ENCODE measurements at regions not wholly inside any gene's neighbourhood (a gene's known extent, or its start where the extent isn't known, plus 50 kb on each side); places are given as distances from the start of the nearest gene placed in this dataset.

DNA sequence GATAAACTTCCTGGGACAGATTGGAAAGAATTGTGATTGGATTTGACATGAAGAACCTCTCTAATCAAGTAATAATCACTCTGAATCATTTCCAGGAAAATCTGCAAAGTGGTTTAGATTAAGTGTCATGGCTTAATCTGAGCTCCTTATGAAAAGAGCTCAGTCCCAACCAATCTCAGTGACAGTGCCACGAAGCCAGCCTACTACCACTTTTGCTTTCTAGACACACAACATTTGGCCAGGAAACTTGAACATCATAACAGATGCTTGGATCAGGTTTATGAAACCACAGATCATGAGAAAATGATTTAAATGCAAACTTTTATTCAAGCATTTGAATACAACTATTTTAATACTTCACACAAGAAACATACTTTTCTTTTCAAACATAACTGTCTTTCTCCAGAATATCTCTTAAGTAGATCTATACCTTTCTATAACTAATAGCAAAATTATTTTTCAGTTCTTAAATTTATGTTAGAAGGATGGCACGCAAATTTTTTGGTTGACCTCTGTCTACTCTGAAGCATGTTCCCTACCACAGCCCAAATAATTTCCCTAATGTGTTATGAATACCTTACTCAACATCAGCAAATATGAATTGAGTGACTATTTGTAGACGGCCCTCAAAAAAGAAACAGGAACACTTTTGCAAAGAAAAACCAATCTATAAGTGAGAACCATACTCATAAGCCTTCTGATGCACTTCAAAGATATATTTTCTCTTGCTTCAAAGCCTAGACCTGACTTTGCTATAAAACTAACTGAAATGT lies 495.0 kb upstream of the ZNF385D start:
- Histone ChIP-seq H3K4me3 (ENCODE audit: low read depth, low read length) (no peak overlapping the region), H3K4me1 (ENCODE audit: insufficient read depth) (no peaks in the 10 kb centered on the region), H3K36me3 (ENCODE audit: insufficient read depth) (no peaks in the 10 kb centered on the region), H3K27ac (ENCODE audit: low read depth) (no peak overlapping the region)
- WGBS: 72% methylated on average over 3 of the region's 3 CpGs
- no peak for DNase-seq (ENCODE audit: extremely low spot score)

GRCh38 chr3:22249658-22250057 lies 498.6 kb upstream of the ZNF385D start:
- H3K4me3 ChIP-seq (ENCODE audit: low read depth, low read length): no peak overlapping the region
- H3K36me3 ChIP-seq (ENCODE audit: insufficient read depth): no peaks in the 10 kb centered on the region
- DNase-seq (ENCODE audit: extremely low spot score): no peak
- H3K4me1 ChIP-seq (ENCODE audit: insufficient read depth): no peaks in the 10 kb centered on the region
- no peak overlapping the region for H3K27ac ChIP-seq (ENCODE audit: low read depth)

GRCh38 chr3:22257252-22257651 lies 506.2 kb upstream of the ZNF385D start:
- Histone ChIP-seq H3K36me3 (ENCODE audit: insufficient read depth) (no peaks in the 10 kb centered on the region), H3K4me3 (ENCODE audit: low read depth, low read length) (no peak overlapping the region), H3K4me1 (ENCODE audit: insufficient read depth) (no peaks in the 10 kb centered on the region), H3K27ac (ENCODE audit: low read depth) (no peak overlapping the region)
- no peak for DNase-seq (ENCODE audit: extremely low spot score)
- WGBS: 80% methylated on average over 2 of the region's 2 CpGs

GRCh38 chr3:22262386-22262785 lies 511.4 kb upstream of the ZNF385D start:
- Histone ChIP-seq H3K4me1 (ENCODE audit: insufficient read depth) (no peaks in the 10 kb centered on the region), H3K4me3 (ENCODE audit: low read depth, low read length) (no peak overlapping the region), H3K27ac (ENCODE audit: low read depth) (no peak overlapping the region), H3K36me3 (ENCODE audit: insufficient read depth) (no peaks in the 10 kb centered on the region)
- WGBS: 51% methylated on average over 2 of the region's 2 CpGs
- no peak for DNase-seq (ENCODE audit: extremely low spot score)

DNA sequence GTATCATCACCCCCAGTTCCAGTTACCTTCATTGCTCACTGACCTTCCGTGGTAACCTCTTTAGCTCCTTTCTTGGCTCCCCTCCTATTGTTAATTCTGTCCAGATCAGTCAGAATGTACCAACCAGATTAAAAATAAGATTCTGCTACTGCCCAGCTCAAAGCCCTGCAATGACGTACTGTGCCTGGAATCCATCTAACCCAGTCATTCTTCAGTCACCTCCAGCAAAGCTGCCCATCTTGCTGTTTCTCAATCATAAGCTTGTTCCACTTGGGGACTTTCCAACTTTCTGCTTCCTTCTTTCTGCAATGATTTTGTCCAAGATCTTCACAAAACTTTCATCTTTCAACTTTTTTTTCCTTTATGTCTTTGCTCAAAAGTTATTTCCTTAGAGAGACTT lies 512.0 kb upstream of the ZNF385D start:
- 87% methylated on average over 2 of the region's 2 CpGs for WGBS

DNA sequence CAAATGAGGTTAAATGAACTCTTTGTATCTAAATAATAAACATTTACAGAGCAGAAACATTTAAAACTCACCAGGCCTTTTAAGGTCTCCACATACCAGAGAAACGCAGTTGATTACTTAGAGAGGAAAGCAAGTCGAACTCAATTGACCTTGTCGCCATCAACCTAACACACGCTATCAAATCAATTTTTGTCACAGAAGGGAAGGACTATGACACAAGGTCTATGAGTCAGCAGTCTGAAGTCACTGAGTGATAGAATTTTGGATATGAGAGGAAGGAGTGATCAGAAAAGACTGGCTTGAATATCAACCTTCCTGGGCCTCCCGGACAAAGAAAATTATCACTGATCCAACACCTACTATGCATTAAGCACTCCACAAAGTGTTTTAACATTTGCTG lies 514.4 kb upstream of the ZNF385D start:
- no peak overlapping the region for H3K27ac ChIP-seq (ENCODE audit: low read depth)
- no peak for DNase-seq (ENCODE audit: extremely low spot score)
- H3K4me1 ChIP-seq (ENCODE audit: insufficient read depth): no peaks in the 10 kb centered on the region
- H3K4me3 ChIP-seq (ENCODE audit: low read depth, low read length): no peak overlapping the region
- WGBS: 87% methylated on average over 5 of the region's 5 CpGs
- H3K36me3 ChIP-seq (ENCODE audit: insufficient read depth): no peaks in the 10 kb centered on the region

More for the DNA sequence above, 512.0 kb upstream of the ZNF385D start:
- Histone ChIP-seq H3K4me1 (ENCODE audit: insufficient read depth) (no peaks in the 10 kb centered on the region), H3K27ac (ENCODE audit: low read depth) (no peak overlapping the region), H3K36me3 (ENCODE audit: insufficient read depth) (no peaks in the 10 kb centered on the region), H3K4me3 (ENCODE audit: low read depth, low read length) (no peak overlapping the region)
- DNase-seq (ENCODE audit: extremely low spot score): no peak

DNA sequence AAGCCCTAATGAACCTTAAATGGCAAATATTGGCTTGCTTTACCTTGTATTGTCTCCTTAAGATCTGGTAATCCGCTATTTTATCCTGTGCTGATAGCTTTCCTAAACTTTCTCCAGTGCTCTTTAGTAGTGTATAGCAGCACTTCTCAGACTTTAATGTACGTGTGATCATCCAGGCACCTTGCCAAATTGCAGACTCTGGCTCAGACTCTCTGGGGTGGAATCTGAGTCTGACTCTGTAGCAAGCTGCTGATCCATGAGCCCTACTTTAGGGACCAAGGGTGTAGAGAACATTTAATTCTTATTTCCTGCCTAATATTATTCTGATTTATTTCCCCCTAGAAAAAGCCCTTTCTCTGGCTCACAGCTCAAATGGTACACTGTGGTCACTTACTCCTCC lies 518.8 kb upstream of the ZNF385D start:
- H3K27ac ChIP-seq (ENCODE audit: low read depth): no peak overlapping the region
- H3K36me3 ChIP-seq (ENCODE audit: insufficient read depth): no peaks in the 10 kb centered on the region
- no peak overlapping the region for H3K4me3 ChIP-seq (ENCODE audit: low read depth, low read length)
- WGBS: 32% methylated on average over 2 of the region's 2 CpGs
- H3K4me1 ChIP-seq (ENCODE audit: insufficient read depth): no peaks in the 10 kb centered on the region
- peak; percentile 13 for DNase-seq (ENCODE audit: extremely low spot score)

DNA sequence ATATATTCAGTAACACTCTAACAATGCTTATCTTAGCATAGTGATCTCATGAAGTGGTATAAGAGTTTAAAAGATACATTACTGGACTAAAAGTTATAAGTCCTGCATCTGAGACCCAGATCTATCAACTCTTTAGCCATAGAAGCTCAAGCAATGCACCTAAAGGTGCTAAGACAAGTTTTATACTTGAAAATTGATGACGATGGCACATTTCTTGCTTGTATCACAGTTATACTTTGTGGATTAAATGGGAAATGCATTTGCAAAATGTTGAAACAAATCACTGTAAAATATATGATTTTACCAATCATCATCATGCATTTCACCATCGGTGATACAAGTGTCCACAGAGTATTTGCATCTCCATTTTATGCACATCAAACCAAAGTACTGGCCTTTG lies 525.3 kb upstream of the ZNF385D start:
- DNase-seq (ENCODE audit: extremely low spot score): no peak
- Histone ChIP-seq H3K27ac (ENCODE audit: low read depth) (no peak overlapping the region), H3K4me1 (ENCODE audit: insufficient read depth) (no peaks in the 10 kb centered on the region), H3K36me3 (ENCODE audit: insufficient read depth) (no peaks in the 10 kb centered on the region), H3K4me3 (ENCODE audit: low read depth, low read length) (no peak overlapping the region)
- 97% methylated on average over 2 of the region's 2 CpGs for WGBS

GRCh38 chr3:22284559-22284958 lies 533.5 kb upstream of the ZNF385D start:
- Histone ChIP-seq H3K4me3 (ENCODE audit: low read depth, low read length) (no peak overlapping the region), H3K4me1 (ENCODE audit: insufficient read depth) (no peaks in the 10 kb centered on the region), H3K27ac (ENCODE audit: low read depth) (no peak overlapping the region), H3K36me3 (ENCODE audit: insufficient read depth) (no peaks in the 10 kb centered on the region)
- WGBS: 68% methylated on average over 1 of the region's 1 CpG
- no peak for DNase-seq (ENCODE audit: extremely low spot score)

DNA sequence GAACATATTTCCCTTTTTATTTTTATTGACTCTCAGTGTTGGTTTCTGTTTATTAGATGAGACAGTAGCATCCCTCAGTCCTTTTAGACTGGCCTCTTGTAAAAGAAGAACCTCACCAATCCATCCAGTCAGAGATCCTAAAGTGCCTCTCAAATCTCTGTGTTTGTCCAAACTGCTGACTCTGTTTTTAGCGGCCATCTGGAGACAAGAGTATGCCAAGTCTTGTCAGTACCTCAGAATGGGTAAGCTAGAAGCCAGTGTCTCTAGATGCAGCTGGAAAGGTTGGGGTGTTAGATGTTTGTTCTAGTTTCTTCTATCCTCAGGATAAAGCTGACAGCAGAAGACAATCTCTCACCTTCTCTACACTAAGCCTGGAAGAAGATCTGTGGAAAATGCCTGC lies 537.7 kb upstream of the ZNF385D start:
- no peak overlapping the region for H3K27ac ChIP-seq (ENCODE audit: low read depth)
- no peaks in the 10 kb centered on the region for H3K4me1 ChIP-seq (ENCODE audit: insufficient read depth)
- no peaks in the 10 kb centered on the region for H3K36me3 ChIP-seq (ENCODE audit: insufficient read depth)
- no peak overlapping the region for H3K4me3 ChIP-seq (ENCODE audit: low read depth, low read length)
- 0% methylated on average over 1 of the region's 1 CpG for WGBS
- DNase-seq (ENCODE audit: extremely low spot score): no peak

DNA sequence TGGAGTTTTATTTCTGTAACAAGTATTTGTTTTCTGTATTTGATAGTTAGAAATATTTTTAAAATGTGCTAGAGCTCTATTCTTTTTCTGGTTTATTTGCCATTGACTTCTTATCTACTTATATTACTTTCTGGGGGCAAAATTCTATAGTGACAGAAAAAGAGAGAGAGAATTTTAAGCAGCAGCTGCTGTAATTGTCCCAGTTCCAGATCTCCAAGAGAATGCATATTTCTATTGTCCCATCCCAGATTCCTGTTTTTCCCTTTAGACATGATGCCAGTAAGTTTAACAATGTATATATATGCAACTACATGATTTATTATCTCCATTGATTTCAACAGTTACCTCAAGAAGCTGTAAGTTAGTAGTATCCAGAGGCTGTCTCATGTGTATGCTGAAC lies 541.7 kb upstream of the ZNF385D start:
- DNase-seq (ENCODE audit: extremely low spot score): no peak
- H3K4me3 ChIP-seq (ENCODE audit: low read depth, low read length): no peak overlapping the region
- no peaks in the 10 kb centered on the region for H3K4me1 ChIP-seq (ENCODE audit: insufficient read depth)
- H3K27ac ChIP-seq (ENCODE audit: low read depth): no peak overlapping the region
- H3K36me3 ChIP-seq (ENCODE audit: insufficient read depth): no peaks in the 10 kb centered on the region

DNA sequence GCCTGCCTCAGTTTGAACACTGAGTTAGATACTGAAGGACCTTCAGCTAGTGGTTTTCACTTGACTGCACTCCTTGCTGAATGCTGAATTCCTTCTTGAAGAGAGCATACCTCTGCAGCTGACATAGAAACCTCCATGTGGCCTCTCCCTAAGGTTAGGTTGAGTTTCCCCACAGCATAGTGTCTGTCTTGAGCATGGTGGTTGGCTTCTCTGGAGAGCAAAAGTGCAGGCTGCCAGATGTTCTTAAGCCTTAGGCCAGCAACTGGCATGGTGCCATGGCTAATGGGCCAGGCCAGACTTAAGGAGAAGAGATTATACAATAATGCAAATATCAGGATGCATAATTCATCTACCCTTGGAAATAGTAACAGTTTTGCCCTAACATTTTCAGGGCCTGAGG lies 545.6 kb upstream of the ZNF385D start:
- no peaks in the 10 kb centered on the region for H3K36me3 ChIP-seq (ENCODE audit: insufficient read depth)
- DNase-seq (ENCODE audit: extremely low spot score): no peak
- no peaks in the 10 kb centered on the region for H3K4me1 ChIP-seq (ENCODE audit: insufficient read depth)
- H3K27ac ChIP-seq (ENCODE audit: low read depth): no peak overlapping the region
- no peak overlapping the region for H3K4me3 ChIP-seq (ENCODE audit: low read depth, low read length)

GRCh38 chr3:22297436-22297835 lies 546.4 kb upstream of the ZNF385D start:
- WGBS: 79% methylated on average over 4 of the region's 4 CpGs
- Histone ChIP-seq H3K27ac (ENCODE audit: low read depth) (no peak overlapping the region), H3K4me3 (ENCODE audit: low read depth, low read length) (no peak overlapping the region), H3K4me1 (ENCODE audit: insufficient read depth) (no peaks in the 10 kb centered on the region), H3K36me3 (ENCODE audit: insufficient read depth) (no peaks in the 10 kb centered on the region)
- no peak for DNase-seq (ENCODE audit: extremely low spot score)

GRCh38 chr3:22306454-22306853 lies 555.4 kb upstream of the ZNF385D start:
- Histone ChIP-seq H3K4me3 (ENCODE audit: low read depth, low read length) (no peak overlapping the region), H3K4me1 (ENCODE audit: insufficient read depth) (no peaks in the 10 kb centered on the region), H3K36me3 (ENCODE audit: insufficient read depth) (no peaks in the 10 kb centered on the region), H3K27ac (ENCODE audit: low read depth) (no peak overlapping the region)
- WGBS: 85% methylated on average over 3 of the region's 3 CpGs
- DNase-seq (ENCODE audit: extremely low spot score): no peak

DNA sequence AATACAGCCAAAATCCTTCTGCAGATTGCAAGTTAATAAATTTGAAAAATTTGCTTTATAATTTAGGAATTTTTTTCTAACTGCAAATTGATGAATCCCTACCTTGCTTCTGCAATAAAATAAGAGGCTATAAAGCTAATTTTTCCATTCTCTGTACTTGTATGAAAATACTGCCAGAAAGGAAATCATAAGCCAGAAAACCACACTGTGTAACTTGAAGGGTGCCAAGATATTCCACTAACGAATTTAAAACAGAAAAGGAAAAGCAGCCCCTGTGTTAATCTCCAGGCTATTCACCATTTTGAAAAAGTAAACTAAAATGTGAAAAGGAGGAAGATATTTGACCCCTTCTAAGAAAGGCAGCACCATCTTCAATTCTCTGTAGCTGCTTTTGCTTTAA lies 557.9 kb upstream of the ZNF385D start:
- H3K36me3 ChIP-seq (ENCODE audit: insufficient read depth): no peaks in the 10 kb centered on the region
- no peak for DNase-seq (ENCODE audit: extremely low spot score)
- no peaks in the 10 kb centered on the region for H3K4me1 ChIP-seq (ENCODE audit: insufficient read depth)
- 28% methylated on average over 1 of the region's 1 CpG for WGBS
- H3K4me3 ChIP-seq (ENCODE audit: low read depth, low read length): no peak overlapping the region
- no peak overlapping the region for H3K27ac ChIP-seq (ENCODE audit: low read depth)
